Skeletal muscle satellite cell (primary cell): ENCODE measurements at regions not wholly inside any gene's neighbourhood (a gene's known extent, or its start where the extent isn't known, plus 50 kb on each side); places are given as distances from the start of the nearest gene placed in this dataset.

Source experiments
- H3K27me3 ChIP-seq: 2 replicates; pipeline ENCODE4 v1.7.0; 2013; ENCODE audit warnings: low read length; ENCODE audit not compliant: control insufficient read depth, insufficient read depth
- H3K36me3 ChIP-seq: 2 replicates; pipeline ENCODE4 v1.7.0; 2013; ENCODE audit warnings: mild to moderate bottlenecking, control low read depth, low read length; ENCODE audit not compliant: insufficient read depth
- H3K4me1 ChIP-seq: 2 replicates; pipeline ENCODE4 v1.7.0; 2013; ENCODE audit warnings: low read length; ENCODE audit not compliant: control insufficient read depth, insufficient read depth
- H3K4me2 ChIP-seq: 2 replicates; pipeline ENCODE4 v1.7.0; 2013; ENCODE audit warnings: mild to moderate bottlenecking, low read length
- H3K4me3 ChIP-seq: 2 replicates; pipeline ENCODE4 v1.7.0; 2013; ENCODE audit warnings: low read length
- H3K9ac ChIP-seq: 2 replicates; pipeline ENCODE4 v1.7.0; 2013; ENCODE audit warnings: mild to moderate bottlenecking, low read depth, low read length, moderate library complexity
- H3K9me3 ChIP-seq: replicated peaks from 2 replicates; pipeline ENCODE4 v1.7.0; 2013; ENCODE audit warnings: mild to moderate bottlenecking, control low read depth, low read length

- no peak overlapping the region for H3K4me3 ChIP-seq
- H3K4me2 ChIP-seq = no peak overlapping the region
- no peaks in the 10 kb centered on the region for H3K27me3 ChIP-seq
- H3K4me1 ChIP-seq = no peaks in the 10 kb centered on the region
- no peaks in the 10 kb centered on the region for H3K36me3 ChIP-seq
- H3K9me3 ChIP-seq = no peaks in the 10 kb centered on the region
- H3K9ac ChIP-seq = no peak overlapping the region
These were observed 580.1 kb upstream of the BTBD3 start for GRCh38 chr20:11337361-11338130.

DNA sequence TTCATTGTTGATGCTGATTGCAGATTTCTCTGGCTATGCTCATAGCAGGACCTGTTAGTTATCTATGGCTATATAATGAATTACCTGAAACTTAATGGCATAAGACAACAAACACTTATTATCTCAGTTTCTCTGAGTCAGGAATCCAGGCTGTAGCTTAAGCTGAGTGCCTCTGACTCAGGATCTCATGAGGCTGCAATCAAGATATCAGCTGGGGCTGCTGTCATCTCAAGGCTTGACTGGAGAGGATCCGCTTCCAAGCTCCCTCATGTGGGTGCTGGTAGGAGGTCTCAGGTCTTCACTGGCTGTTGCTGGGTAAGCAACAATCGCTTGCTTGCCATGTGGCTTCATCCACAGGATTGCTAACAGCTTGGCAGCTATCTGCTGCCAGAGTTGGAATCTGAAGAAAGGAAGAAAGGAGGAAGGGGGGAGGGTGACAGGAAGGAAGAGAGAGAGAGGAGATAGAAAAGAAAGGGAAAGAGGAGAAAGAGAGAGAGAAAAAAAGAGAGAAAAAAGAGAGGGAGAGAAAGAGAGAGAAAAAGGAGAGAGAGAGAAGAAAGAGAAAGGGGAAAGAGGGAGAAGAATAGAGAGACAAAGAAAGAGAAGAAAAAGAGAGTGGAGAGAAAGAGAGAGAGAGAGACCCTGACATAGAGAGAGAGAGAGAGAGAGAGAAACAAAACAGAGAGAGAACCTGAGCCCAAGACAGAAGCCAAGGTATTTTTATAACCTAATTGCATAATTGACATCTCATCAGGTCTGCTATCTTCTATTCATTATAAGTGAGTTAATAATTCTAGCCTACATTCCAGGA lies 579.0 kb upstream of the BTBD3 start:
- no peaks in the 10 kb centered on the region for H3K36me3 ChIP-seq
- H3K4me3 ChIP-seq = no peak overlapping the region
- no peak overlapping the region for H3K9ac ChIP-seq
- H3K4me2 ChIP-seq = no peak overlapping the region
- H3K27me3 ChIP-seq = no peaks in the 10 kb centered on the region
- H3K9me3 ChIP-seq = no peaks in the 10 kb centered on the region
- no peaks in the 10 kb centered on the region for H3K4me1 ChIP-seq

GRCh38 chr20:11344939-11345338 lies 572.8 kb upstream of the BTBD3 start:
- Histone ChIP-seq H3K4me1 (no peaks in the 10 kb centered on the region), H3K9ac (no peak overlapping the region), H3K27me3 (no peaks in the 10 kb centered on the region), H3K9me3 (no peaks in the 10 kb centered on the region), H3K36me3 (no peaks in the 10 kb centered on the region), H3K4me2 (no peak overlapping the region), H3K4me3 (no peak overlapping the region)

DNA sequence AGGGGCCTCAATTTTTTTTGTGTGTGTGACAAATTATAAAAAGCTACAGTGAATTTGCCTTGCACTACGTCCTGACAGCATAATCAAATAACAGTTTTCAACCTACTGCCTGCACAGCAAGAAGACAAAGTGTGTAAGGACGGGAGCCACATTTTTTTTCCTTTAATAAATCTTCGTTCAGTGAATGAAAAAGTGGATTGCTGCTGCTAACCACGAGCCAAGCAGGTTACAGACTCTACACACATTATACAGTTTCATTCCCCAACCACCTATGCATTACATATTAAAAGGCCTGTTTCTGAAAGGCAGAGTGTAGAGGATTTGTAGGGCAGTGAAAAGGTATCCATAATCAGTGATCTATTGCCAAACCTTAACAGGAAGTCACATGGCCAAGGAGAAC lies 570.0 kb upstream of the BTBD3 start:
- Histone ChIP-seq H3K27me3 (no peaks in the 10 kb centered on the region), H3K4me2 (no peak overlapping the region), H3K4me3 (no peak overlapping the region)

DNA sequence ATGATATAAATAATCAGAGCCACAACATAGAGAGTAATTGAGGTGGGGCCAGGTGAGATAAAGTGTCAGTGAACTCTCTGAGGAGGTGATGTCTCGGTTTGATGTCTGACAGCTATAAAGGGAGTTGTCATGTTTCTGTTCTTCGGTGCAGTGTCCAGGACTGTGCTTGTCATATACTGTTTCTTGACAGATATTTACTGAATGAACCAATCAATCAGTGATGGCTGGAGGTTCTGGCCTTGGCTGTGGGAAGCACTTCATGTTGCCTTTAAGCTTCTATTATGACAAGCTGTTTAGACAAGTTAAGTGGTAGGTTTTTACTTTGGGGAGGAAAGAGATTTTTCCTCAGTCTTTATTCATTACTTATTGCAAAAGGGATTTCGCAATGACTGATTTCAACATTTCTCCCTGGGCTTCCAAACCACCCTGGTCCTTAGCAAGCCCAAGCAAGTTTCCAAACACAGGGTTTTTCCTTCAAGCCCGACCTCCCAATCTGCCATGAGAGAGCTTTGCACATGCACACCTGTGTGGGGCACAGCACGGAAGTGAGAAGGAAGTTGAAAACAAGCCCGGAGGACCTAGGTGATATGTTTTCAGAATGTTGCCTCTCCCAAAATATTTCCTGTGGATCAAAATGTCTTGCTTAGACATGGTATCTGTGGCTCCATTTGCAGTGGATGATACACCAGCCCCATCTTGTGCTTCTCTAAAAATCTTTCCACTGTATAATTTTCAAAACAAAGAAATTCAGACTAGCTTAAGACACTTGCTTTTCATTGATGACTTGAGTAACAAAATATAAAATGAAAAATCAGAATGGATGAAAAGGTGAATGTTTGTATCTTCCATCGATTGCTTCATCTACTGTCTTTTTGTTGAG lies 567.3 kb upstream of the BTBD3 start:
- Histone ChIP-seq H3K9me3 (no peaks in the 10 kb centered on the region), H3K4me2 (no peak overlapping the region), H3K4me3 (no peak overlapping the region), H3K9ac (no peak overlapping the region), H3K36me3 (no peaks in the 10 kb centered on the region), H3K27me3 (no peaks in the 10 kb centered on the region), H3K4me1 (no peaks in the 10 kb centered on the region)

More for the DNA sequence above, 570.0 kb upstream of the BTBD3 start:
- Histone ChIP-seq H3K36me3 (no peaks in the 10 kb centered on the region), H3K9me3 (no peaks in the 10 kb centered on the region), H3K9ac (no peak overlapping the region), H3K4me1 (no peaks in the 10 kb centered on the region)

GRCh38 chr20:11352041-11352440 lies 565.7 kb upstream of the BTBD3 start:
- Histone ChIP-seq H3K27me3 (no peaks in the 10 kb centered on the region), H3K36me3 (no peaks in the 10 kb centered on the region), H3K4me3 (no peak overlapping the region), H3K9me3 (no peaks in the 10 kb centered on the region), H3K4me2 (no peak overlapping the region), H3K4me1 (no peaks in the 10 kb centered on the region), H3K9ac (no peak overlapping the region)

GRCh38 chr20:11354846-11355245 lies 562.8 kb upstream of the BTBD3 start:
- no peaks in the 10 kb centered on the region for H3K4me1 ChIP-seq
- no peaks in the 10 kb centered on the region for H3K9me3 ChIP-seq
- H3K27me3 ChIP-seq = no peaks in the 10 kb centered on the region
- H3K9ac ChIP-seq = no peak overlapping the region
- H3K36me3 ChIP-seq = no peaks in the 10 kb centered on the region
- no peak overlapping the region for H3K4me3 ChIP-seq
- no peak overlapping the region for H3K4me2 ChIP-seq

- no peaks in the 10 kb centered on the region for H3K27me3 ChIP-seq
- H3K4me1 ChIP-seq = no peaks in the 10 kb centered on the region
- no peaks in the 10 kb centered on the region for H3K36me3 ChIP-seq
- H3K4me3 ChIP-seq = no peak overlapping the region
- H3K9ac ChIP-seq = no peak overlapping the region
- H3K4me2 ChIP-seq = no peak overlapping the region
- H3K9me3 ChIP-seq = no peaks in the 10 kb centered on the region
These were observed 562.3 kb upstream of the BTBD3 start for GRCh38 chr20:11355345-11355744.

DNA sequence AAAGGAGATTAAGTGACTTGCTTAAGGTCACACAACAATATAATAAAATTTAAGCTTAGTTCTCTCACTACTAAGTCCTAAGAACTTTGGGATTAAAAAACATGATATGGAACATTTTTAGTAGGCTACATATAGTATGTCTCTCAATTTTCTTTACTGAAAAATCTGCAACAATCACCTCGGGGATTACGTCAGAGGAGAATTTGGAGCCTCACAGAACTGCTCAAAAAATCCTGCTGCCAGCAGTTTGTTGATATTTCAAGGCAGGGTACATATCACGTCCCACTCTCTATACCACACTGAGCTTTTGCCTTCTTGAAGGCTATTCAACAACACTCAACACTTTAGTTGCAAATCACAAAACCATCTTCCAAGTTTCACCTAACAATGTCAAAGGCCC lies 561.6 kb upstream of the BTBD3 start:
- no peak overlapping the region for H3K9ac ChIP-seq
- H3K4me2 ChIP-seq = no peak overlapping the region
- no peaks in the 10 kb centered on the region for H3K4me1 ChIP-seq
- no peaks in the 10 kb centered on the region for H3K36me3 ChIP-seq
- H3K27me3 ChIP-seq = no peaks in the 10 kb centered on the region
- no peak overlapping the region for H3K4me3 ChIP-seq
- H3K9me3 ChIP-seq = no peaks in the 10 kb centered on the region

DNA sequence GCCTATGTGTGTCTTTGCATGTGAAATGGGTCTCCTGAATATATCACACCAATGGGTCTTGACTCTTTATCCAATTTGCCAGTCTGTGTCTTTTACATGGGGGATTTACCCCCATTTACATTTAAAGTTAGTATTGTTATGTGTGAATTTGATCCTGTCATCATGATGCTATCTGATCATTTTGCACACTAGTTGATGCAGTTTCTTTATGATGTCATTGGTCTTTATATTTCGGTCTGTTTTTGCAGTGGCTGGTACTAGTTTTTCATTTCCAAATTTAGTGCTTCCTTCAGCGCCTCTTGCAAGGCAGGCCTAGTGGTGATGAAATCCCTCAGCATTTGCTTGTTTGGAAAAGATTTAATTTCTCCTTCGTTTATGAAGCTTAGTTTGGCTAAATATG lies 555.2 kb upstream of the BTBD3 start:
- Histone ChIP-seq H3K9ac (no peak overlapping the region), H3K4me1 (no peaks in the 10 kb centered on the region), H3K27me3 (no peaks in the 10 kb centered on the region), H3K36me3 (no peaks in the 10 kb centered on the region), H3K4me2 (no peak overlapping the region), H3K9me3 (no peaks in the 10 kb centered on the region), H3K4me3 (no peak overlapping the region)

DNA sequence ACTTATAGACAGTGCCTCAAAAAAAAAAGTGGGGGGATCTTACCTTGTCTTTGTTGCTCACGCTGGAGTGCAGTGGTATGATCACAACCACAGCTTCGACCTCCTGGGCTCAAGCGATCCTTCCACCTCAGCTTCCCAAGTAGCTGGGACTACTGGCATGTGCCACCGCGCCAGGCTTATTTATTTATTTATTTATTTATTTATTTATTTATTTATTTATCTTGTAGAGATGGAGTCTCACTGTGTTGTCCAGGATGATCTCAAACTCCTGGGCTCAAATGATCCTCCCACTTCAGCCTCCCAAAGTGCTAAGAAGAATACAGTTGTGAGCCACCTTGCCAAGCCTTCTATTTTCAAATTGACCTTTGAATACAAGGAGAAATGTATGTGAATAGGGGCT lies 553.0 kb upstream of the BTBD3 start:
- Histone ChIP-seq H3K4me3 (no peak overlapping the region), H3K27me3 (peaks cover 2% of the 10 kb centered on the region), H3K9ac (no peak overlapping the region), H3K36me3 (no peaks in the 10 kb centered on the region), H3K9me3 (no peaks in the 10 kb centered on the region), H3K4me1 (no peaks in the 10 kb centered on the region), H3K4me2 (no peak overlapping the region)
